Ishikawa (cell line): ENCODE measurements at regions not wholly inside any gene's neighbourhood (a gene's known extent, or its start where the extent isn't known, plus 50 kb on each side); places are given as distances from the start of the nearest gene placed in this dataset.

Experiments used
- CREB1 ChIP-seq: IDR thresholded peaks from 2 replicates; pipeline ENCODE4 v1.6.1; 2012; ENCODE audit warnings: low read depth
- EGR1 ChIP-seq: IDR thresholded peaks from 2 replicates; pipeline ENCODE4 v1.6.1; 2012
- EP300 ChIP-seq: IDR thresholded peaks from 2 replicates; pipeline ENCODE4 v1.6.1; 2012; ENCODE audit warnings: borderline replicate concordance
- MAX ChIP-seq: IDR thresholded peaks from 2 replicates; pipeline ENCODE4 v1.6.1; 2012
- RAD21 ChIP-seq: IDR thresholded peaks from 2 replicates; pipeline ENCODE4 v1.6.1; 2012; ENCODE audit warnings: low read depth
- REST ChIP-seq: IDR thresholded peaks from 2 replicates; pipeline ENCODE4 v1.6.1; 2012; ENCODE audit warnings: low read depth, mild to moderate bottlenecking
- TAF1 ChIP-seq: IDR thresholded peaks from 2 replicates; pipeline ENCODE4 v1.6.1; 2012; ENCODE audit warnings: low read depth, mild to moderate bottlenecking
- TEAD4 ChIP-seq: IDR thresholded peaks from 2 replicates; pipeline ENCODE4 v1.6.1; 2012
- USF1 ChIP-seq: IDR thresholded peaks from 2 replicates; pipeline ENCODE4 v1.6.1; 2012
- YY1 ChIP-seq: IDR thresholded peaks from 2 replicates; pipeline ENCODE4 v1.6.1; 2012; ENCODE audit warnings: low read depth

- no peak for TF ChIP-seq RAD21
- no peak for TF ChIP-seq EP300
- TF ChIP-seq YY1, result no peak
- no peak for TF ChIP-seq CREB1
- no peak for TF ChIP-seq TAF1
- TF ChIP-seq REST, result no peak
- no peak for TF ChIP-seq EGR1
- no peak for TF ChIP-seq MAX
- TF ChIP-seq TEAD4, result no peak
- no peak for TF ChIP-seq USF1
Measured at GRCh38 chr6:170475118-170475517, 78.0 kb downstream of the PSMB1 start.
